ENCODE measurements at regions not wholly inside any gene's neighbourhood (a gene's known extent, or its start where the extent isn't known, plus 50 kb on each side); places are given as distances from the start of the nearest gene placed in this dataset.

GRCh38 chr3:181899702-181900101 is 188.0 kb downstream of the SOX2 start:
- no peak for TF ChIP-seq POLR2A (IDR thresholded peaks at IDR 0.05; ENCODE audit: low read length)
- no peak for TF ChIP-seq GATA1 (IDR thresholded peaks at IDR 0.05; ENCODE audit: low read depth, low read length)
